SK-MEL-5 (cell line): ENCODE measurements at regions not wholly inside any gene's neighbourhood (a gene's known extent, or its start where the extent isn't known, plus 50 kb on each side); places are given as distances from the start of the nearest gene placed in this dataset.
A peak's percentile ranks its signal among the peaks of the same experiment; 100 is the strongest.

ENCODE experiments used
- DNase-seq: peaks from one replicate; pipeline ENCODE4 v3.0.0-alpha.2; 2016; ENCODE audit warnings: low read depth, low spot score
- in situ Hi-C: cut with HindIII; loops from 2 replicates; pipeline ENCODE4 v1.10.0; 2016; ENCODE audit warnings: low sequenced_read_pairs, high pct_unique_total_duplicates, low pct_unique_long_range_greater_than_20kb

- in situ Hi-C loops = no loop called here
- DNase-seq = no peak
Observed at GRCh38 chr7:45977256-45977780, 56.2 kb upstream of the IGFBP3 start.

DNA sequence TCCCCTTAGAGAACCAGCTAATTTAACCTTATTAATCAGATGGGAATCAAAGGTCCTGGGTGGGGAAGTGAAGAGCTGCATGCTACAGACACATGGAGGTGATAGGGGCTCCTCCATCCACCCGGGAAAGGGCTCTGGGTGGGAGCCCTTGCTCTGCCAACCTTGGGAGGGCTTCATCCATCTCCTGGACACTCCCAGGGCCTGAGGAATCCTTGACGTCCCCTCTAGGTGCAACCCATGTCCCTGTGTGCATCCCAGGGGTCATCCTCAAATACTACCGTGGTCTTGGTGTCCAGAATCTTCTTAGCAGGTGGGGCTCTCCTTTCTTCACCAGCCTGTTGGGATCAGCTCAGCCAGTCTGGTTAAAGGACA lies 55.4 kb upstream of the IGFBP3 start:
- no peak for DNase-seq
- in situ Hi-C loops = no loop called here

DNA sequence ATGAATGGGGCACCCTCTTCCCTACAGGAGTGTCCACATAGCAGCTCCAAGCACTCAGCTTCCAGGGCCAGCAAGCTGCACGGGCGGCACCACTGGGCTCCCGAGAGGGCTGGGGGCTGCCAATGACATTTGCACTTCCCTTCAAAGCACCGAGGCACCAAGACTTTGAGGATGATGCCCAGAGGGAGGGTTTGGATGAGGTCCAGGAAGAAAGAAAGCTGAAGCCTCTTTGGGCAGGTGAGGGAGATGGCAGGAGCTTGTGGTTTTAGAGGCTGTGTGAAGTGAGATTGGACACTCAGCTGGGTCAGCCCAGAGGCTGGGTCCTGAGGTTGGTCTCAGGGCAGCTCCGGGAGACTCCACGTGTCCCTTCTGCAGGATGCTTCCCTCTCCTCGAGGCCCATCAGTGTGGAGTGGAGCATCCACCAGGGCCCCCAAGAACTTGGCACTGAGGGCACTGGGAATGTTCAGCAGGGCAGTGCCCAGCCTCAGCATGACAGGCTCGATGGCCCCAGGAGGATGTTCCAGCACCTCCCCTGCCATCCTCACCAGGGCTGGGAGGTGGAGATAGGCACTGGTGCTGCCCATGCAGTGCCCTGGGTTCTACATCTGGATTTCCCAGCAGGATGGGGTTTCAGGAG lies 54.9 kb upstream of the IGFBP3 start:
- DNase-seq = no peak
- in situ Hi-C loops = no loop called here

GRCh38 chr7:45975367-45975766 lies 54.3 kb upstream of the IGFBP3 start:
- in situ Hi-C loops = no loop called here
- peak; percentile 61 for DNase-seq

GRCh38 chr7:45974540-45975360 lies 53.7 kb upstream of the IGFBP3 start:
- no peak for DNase-seq

DNA sequence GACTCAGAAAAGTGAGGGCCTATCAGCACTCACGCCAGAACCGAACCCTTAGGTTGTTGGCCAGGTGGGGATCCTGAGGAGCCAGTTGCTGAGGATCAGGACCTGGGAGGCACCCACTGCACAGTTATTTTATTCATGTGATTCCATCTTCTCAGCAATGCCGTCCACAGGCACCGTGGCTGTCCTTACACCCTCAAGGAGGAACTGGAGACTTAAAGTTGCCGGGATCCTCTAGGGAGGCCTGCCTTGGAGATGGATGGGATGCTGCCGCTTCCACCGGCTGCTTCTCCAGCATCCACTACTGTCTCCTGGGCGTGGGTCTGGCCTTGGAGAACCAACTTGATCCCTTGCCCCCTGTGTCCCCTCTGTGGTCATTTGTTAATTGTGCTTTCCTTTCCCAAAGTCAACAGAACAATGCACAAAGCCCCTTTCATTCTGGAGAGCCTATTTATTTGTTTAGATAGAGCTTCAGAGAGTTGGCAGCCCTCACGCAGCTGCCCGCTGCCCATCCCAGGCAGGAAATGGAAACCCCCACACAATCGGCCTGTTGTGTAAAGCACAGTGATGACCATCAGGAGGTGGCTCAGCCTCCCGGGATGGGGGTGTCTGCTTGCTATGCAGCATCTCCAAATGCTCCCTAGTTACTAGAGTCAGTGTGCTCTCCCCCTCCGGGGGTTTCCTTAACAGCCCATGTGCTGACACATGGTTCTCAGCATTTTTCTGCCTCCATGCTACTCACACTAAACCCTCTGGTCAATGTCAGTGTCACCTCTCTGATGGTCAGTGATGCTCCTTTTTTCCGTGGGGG lies 52.9 kb upstream of the IGFBP3 start:
- in situ Hi-C loops = no loop called here
- peak; percentile 100 for DNase-seq

More at GRCh38 chr7:45974540-45975360, 53.7 kb upstream of the IGFBP3 start:
- in situ Hi-C loops = no loop called here

GRCh38 chr7:45972629-45973312 lies 51.7 kb upstream of the IGFBP3 start:
- in situ Hi-C loops = no loop called here
- no peak for DNase-seq

DNA sequence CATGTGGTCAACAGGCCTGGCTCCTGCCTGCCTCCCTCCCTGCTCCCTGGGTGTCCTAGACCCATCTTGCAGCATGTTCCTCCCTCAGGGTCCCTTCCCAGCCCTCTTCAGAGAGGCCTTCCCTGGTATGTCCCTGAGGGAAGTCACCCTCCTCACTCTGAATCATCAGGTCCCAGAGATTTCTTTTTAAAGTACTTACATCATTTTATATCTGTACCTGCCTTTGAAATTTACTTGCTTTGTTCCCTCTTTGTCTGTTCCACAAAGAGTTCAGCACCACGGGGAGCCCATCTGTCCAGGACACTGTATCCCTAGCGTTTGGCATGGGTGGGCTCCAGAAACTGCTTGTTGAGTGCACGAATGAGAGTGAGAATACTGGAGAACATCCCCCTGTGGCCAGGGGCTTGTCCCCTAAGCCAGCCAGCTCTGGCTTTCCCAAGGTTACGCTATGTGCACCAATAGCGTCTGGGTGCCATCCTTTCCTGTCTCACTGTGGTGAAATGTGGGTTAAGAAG lies 50.6 kb upstream of the IGFBP3 start:
- in situ Hi-C loops = no loop called here
- no peak for DNase-seq

GRCh38 chr7:45971171-45971570 lies 50.1 kb upstream of the IGFBP3 start:
- DNase-seq = no peak
- in situ Hi-C loops = no loop called here
